ENCODE measurements at regions not wholly inside any gene's neighbourhood (a gene's known extent, or its start where the extent isn't known, plus 50 kb on each side); places are given as distances from the start of the nearest gene placed in this dataset.

- Histone ChIP-seq H4K20me1 (ENCODE audit: control insufficient read depth, insufficient read depth, low read length, poor library complexity, severe bottlenecking) (no peaks in the 10 kb centered on the region), H3K9ac (ENCODE audit: low read length) (peak overlapping the region; percentile 46), H3K36me3 (replicated peaks in 1 of 2; ENCODE audit: control extremely low read depth in 1 of 2, control insufficient read depth in 1 of 2, extremely low read depth in 1 of 2, insufficient read depth in 2 of 2, low read length in 1 of 2) (no peaks in the 10 kb centered on the region), H3K27ac (ENCODE audit: low read length in 2 of 2) (no peak overlapping the region), H3K4me1 (ENCODE audit: control insufficient read depth in 2 of 2, insufficient read depth in 2 of 2, low read length in 2 of 2) (peaks cover 9 to 18% of the 10 kb centered on the region in 2 donors), H3K9me3 (ENCODE audit: control extremely low read depth in 1 of 3, control insufficient read depth in 2 of 3, insufficient read depth in 1 of 3, low read length in 2 of 3) (peaks cover 1 to 34% (median 7%) of the 10 kb centered on the region in 3 donors), H3K4me3 (ENCODE audit: control extremely low read depth in 1 of 5, extremely low read depth in 1 of 5, insufficient read depth in 1 of 5, low read depth in 2 of 5, low read length in 4 of 5) (peak overlapping the region in 2 of 5 experiments; percentile 53 to 57), H3K27me3 (replicated peaks in 1 of 4; ENCODE audit: control extremely low read depth in 1 of 4, control insufficient read depth in 3 of 4, insufficient read depth in 4 of 4, low read length in 3 of 4) (peaks cover 0 to 65% (median 50%) of the 10 kb centered on the region in 4 experiments), H3K4me2 (replicated peaks; ENCODE audit: low read depth, low read length, poor library complexity, severe bottlenecking) (peak overlapping the region; percentile 50), H3K79me2 (ENCODE audit: control insufficient read depth, insufficient read depth, low read length) (no peaks in the 10 kb centered on the region), H2AFZ (ENCODE audit: insufficient read depth, low read depth, low read length, poor library complexity, severe bottlenecking) (no peak overlapping the region)
- Mint-ChIP-seq H3K27me3 (peaks cover 79% of the 10 kb centered on the region), H3K4me1 (peaks cover 16% of the 10 kb centered on the region), H3K4me3 (peak overlapping the region; percentile 80), H3K27ac (no peak overlapping the region), H3K9me3 (ENCODE audit: insufficient read depth) (peaks cover 8% of the 10 kb centered on the region)
- ATAC-seq (ENCODE audit: low read depth) (no peak), DNase-seq (no peak)
- ChIA-PET POLR2A (interaction anchor here (0.6 kb wide), 1 partner anchor 1551 kb away, joined by 3 read pairs; no protein-coding TSS in a partner anchor), CTCF (no interaction called here)
- TF ChIP-seq CTCF (IDR thresholded peaks at IDR 0.05) (no peak), EZH2 (IDR thresholded peaks at IDR 0.05; ENCODE audit: borderline replicate concordance, insufficient read depth, low read depth, low read length, poor library complexity, severe bottlenecking) (no peak)
- 25% methylated on average over 16 of the region's 24 CpGs for WGBS (ENCODE audit: insufficient coverage)
- intact Hi-C loops (cut with micrococcal nuclease): loop anchor here (5.0 kb wide), 2 partner anchors 48 to 83 kb away; no protein-coding TSS in a partner anchor
Observed at GRCh38 chr6:28729501-28730402, 194.0 kb downstream of the TRIM27 start.

GRCh38 chr6:28732052-28732451, 191.7 kb downstream of the TRIM27 start:
- Histone ChIP-seq H3K79me2 (ENCODE audit: control insufficient read depth, insufficient read depth, low read length) (no peaks in the 10 kb centered on the region), H3K4me1 (ENCODE audit: control insufficient read depth in 2 of 2, insufficient read depth in 2 of 2, low read length in 2 of 2) (peaks cover 9 to 23% of the 10 kb centered on the region in 2 donors), H3K9ac (ENCODE audit: low read length) (no peak overlapping the region), H3K36me3 (replicated peaks in 1 of 2; ENCODE audit: control extremely low read depth in 1 of 2, control insufficient read depth in 1 of 2, extremely low read depth in 1 of 2, insufficient read depth in 2 of 2, low read length in 1 of 2) (no peaks in the 10 kb centered on the region), H3K4me3 (ENCODE audit: control extremely low read depth in 1 of 5, extremely low read depth in 1 of 5, insufficient read depth in 1 of 5, low read depth in 2 of 5, low read length in 4 of 5) (no peak overlapping the region), H3K27ac (ENCODE audit: low read length in 2 of 2) (no peak overlapping the region), H4K20me1 (ENCODE audit: control insufficient read depth, insufficient read depth, low read length, poor library complexity, severe bottlenecking) (no peaks in the 10 kb centered on the region), H3K9me3 (ENCODE audit: control extremely low read depth in 1 of 3, control insufficient read depth in 2 of 3, insufficient read depth in 1 of 3, low read length in 2 of 3) (peaks cover 1 to 44% (median 18%) of the 10 kb centered on the region in 3 donors), H3K4me2 (replicated peaks; ENCODE audit: low read depth, low read length, poor library complexity, severe bottlenecking) (no peak overlapping the region), H3K27me3 (replicated peaks in 1 of 4; ENCODE audit: control extremely low read depth in 1 of 4, control insufficient read depth in 3 of 4, insufficient read depth in 4 of 4, low read length in 3 of 4) (peaks cover 0 to 86% (median 62%) of the 10 kb centered on the region in 4 experiments), H2AFZ (ENCODE audit: insufficient read depth, low read depth, low read length, poor library complexity, severe bottlenecking) (no peak overlapping the region)
- intact Hi-C loops (cut with micrococcal nuclease): loop anchor here (5.0 kb wide), 2 partner anchors 45 to 80 kb away; no protein-coding TSS in a partner anchor
- H3K4me1 Mint-ChIP-seq: peaks cover 16% of the 10 kb centered on the region
- H3K4me3 Mint-ChIP-seq: no peak overlapping the region
- H3K27me3 Mint-ChIP-seq: peaks cover 87% of the 10 kb centered on the region
- DNase-seq: no peak
- POLR2A ChIA-PET: no interaction called here
- H3K9me3 Mint-ChIP-seq (ENCODE audit: insufficient read depth): peaks cover 9% of the 10 kb centered on the region
- TF ChIP-seq CTCF (IDR thresholded peaks at IDR 0.05) (no peak), EZH2 (IDR thresholded peaks at IDR 0.05; ENCODE audit: borderline replicate concordance, insufficient read depth, low read depth, low read length, poor library complexity, severe bottlenecking) (no peak)
- CTCF ChIA-PET: no interaction called here
- ATAC-seq (ENCODE audit: low read depth): no peak
- 27% methylated on average over 5 of the region's 5 CpGs for WGBS (ENCODE audit: insufficient coverage)
- no peak overlapping the region for H3K27ac Mint-ChIP-seq

Data from B cell (primary cell).